Stimulated activated CD4-positive, alpha-beta T cell treated with anti-CD3 and anti-CD28 coated beads, TNF-alpha, amount 100 ng/mL, for 48 hours (primary cell): ENCODE measurements at regions not wholly inside any gene's neighbourhood (a gene's known extent, or its start where the extent isn't known, plus 50 kb on each side); places are given as distances from the start of the nearest gene placed in this dataset.

Experiments used
- DNase-seq, 3 donors: peaks; one replicate each; pipeline ENCODE4 v3.0.0-alpha.2; 2020; ENCODE audit warnings: low read depth in 3 of 3

DNA sequence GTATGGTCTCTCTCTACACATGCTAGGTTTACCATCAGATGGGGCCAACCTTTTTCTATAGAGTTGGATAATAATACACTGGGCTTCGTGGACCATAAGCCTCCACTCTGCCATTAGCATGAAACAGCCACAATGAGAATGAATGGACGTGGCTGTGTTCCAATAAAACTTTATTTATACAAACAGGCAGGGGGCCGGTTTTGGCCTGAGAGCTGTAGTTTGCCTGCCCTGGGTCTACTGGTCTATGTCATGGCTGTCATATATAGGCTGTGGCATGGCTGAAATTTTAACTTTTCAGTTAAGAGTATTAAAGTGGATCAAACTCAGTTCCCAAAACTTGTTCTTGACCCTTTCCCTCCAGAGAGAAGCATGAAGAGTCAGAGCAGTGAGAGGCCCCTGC is 120.3 kb upstream of the MYL2 start:
- DNase-seq: no peak

DNA sequence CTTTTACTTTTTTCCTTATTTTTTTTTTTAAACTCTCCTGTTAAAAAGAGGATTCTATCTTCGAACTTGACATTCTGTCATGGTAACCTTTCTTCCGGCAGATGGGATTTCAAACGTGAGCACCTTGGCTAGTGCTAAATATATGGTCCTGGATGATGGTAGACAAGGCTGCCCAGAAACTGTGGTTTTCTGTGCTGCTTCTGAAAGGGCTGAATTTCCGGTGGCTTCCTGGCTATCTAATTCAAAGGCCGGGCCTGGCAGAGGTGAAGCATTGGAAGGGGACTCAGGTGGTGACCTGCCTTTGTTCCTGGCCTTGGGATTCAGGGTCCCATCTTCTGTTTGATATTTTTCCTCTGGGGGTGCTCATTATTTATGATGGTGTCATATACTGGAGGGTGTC is 118.6 kb upstream of the MYL2 start:
- no peak for DNase-seq

DNA sequence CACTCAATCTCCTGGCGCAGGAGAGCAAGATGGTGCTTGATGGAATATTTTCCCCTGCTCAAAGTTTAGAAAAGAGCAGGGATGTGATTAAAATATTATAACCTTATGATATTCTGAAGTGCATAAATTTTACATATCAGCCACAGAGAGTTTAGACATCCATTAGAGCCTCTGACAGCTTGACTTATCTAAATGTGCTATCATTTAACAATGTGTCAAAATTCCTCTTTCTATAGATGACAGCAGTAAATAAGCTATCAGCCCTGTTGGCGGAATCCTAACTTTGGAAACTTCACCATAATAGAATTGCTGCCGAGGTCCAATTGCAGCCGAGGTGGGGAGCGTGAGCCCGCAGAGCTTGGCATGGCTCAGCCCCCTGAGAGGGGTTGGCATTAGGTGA is 117.7 kb upstream of the MYL2 start:
- DNase-seq: no peak

DNA sequence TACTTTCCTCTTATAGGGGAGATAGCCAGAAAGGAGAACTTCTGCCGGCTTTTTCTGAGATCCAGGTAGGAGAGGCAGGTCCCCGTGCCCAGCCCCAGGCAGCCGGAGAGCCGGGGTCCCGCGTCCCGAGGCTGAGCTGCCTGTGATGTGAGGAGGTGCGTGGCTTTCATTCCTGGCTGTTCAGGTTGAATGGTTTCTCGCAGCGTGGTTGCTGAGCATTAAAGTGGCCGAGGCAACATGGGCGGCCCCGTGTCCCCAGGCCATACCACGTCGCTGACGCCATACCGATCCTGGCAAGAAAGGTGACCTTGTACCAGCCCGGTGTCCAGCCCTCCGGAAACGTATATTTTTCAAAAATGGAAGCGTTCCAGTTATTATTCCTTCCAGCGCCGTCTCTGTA is 116.7 kb upstream of the MYL2 start:
- no peak for DNase-seq

DNA sequence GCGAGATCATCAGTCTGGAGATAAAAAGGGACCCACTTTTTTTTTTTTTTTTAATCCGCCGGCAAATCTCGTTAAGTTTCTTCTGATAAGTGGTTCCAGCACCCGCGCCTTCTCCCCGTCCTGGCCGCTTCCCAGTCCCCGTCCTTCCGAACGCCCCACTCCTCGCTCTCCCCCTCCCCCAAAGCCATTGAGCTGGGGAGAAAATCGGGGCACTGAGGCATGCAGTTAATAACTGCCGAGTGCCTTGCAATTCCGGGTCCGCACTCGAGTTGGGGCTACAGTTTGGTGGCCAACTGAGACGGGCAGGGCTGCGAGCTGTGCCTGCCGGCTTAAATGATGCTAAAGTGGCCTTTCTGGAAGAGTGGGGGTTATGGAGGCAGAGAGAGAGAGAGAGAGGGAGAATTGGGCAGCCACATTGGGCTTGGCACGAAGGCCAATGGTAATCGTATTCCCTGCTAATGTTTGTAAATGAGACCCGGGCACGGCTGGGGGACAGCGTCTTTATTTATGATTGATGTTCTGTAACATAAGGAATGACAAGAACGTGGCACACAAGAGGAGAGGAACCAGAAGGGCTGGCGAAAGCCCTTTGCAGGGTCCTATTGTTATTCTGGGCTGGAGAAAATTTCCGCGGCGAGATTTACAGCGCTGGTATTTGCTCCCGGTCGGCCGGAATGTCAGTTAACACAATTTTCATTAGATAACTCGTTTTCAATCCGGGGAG is 115.4 kb upstream of the MYL2 start:
- no peak for DNase-seq

DNA sequence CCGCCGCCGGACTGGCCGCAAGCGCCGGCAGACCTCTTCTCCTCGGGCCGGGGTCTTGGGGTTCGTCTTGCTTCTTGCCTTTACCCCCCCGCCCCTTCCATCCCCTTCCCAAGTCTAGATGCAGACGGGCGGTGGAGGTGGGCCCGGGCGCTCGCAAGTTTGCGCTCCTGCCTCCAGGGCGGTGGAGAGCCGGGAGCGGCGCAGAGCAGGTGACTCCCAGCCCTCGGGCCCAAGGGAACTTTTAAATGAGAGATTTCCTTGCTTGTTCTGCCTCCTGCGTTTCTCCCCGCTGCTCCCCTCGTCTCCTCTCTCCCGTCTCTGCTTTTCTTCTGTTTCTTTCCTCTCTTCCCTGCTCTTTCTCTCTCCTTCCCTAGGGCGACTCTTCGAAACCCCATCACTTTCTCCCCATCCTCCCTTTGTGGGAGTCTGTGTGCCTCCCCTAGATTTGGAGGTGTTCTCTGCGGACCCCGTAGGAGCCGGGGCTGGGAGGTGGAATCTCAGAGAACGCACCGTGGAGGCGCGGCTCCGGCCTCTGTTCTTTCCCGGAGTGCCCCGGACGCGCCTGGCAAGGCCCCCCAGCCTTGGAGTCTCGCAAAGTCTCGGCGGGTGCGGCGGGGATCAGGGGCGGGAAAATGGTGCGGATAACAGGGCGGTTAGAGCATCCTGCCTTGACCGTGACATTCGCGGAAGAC is 114.7 kb upstream of the MYL2 start:
- DNase-seq: no peak

DNA sequence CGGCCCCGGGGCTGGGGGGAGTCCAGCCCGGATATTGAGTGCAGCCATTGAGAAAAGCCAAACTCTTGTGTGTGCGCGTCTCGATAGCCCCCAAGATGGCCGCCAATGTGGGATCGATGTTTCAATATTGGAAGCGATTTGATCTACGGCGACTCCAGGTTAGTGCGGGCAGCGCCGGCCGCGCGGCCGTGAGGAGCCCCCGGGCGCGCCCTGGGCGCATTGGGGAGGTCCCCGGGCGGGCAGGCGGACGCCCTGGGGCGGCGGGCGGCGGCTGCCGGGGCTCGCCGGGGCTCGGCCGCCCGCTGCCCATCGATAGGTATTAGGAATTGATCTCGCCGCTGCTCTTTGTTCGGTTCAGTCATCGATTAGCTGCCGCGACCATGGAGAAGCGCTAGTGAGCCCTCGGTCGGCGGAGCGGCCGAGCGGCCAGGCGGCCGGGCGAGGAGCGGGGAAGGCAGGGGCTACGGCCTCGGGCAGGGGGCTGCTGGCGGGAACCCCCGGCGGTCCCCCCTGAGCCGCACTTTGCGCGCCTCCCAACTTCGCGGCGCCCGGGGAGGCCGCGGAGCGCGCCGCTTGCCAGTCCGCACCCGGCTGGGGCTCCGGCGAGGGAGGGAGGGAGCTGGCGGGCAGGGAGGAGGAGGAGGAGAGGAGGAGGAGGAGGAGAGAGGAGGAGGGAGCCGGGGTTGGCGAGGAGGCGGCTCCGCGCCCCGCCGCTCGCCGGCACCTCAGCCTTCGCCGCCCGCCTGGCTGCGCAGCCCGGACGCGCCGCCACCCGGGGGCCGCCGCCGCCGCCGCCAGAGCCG is 113.9 kb upstream of the MYL2 start, which contains the start of gene CUX2:
Gene CUX2 (plus strand): TSS at position 83 of the 803 bp plus-strand sequence.
- DNase-seq: no peak

DNA sequence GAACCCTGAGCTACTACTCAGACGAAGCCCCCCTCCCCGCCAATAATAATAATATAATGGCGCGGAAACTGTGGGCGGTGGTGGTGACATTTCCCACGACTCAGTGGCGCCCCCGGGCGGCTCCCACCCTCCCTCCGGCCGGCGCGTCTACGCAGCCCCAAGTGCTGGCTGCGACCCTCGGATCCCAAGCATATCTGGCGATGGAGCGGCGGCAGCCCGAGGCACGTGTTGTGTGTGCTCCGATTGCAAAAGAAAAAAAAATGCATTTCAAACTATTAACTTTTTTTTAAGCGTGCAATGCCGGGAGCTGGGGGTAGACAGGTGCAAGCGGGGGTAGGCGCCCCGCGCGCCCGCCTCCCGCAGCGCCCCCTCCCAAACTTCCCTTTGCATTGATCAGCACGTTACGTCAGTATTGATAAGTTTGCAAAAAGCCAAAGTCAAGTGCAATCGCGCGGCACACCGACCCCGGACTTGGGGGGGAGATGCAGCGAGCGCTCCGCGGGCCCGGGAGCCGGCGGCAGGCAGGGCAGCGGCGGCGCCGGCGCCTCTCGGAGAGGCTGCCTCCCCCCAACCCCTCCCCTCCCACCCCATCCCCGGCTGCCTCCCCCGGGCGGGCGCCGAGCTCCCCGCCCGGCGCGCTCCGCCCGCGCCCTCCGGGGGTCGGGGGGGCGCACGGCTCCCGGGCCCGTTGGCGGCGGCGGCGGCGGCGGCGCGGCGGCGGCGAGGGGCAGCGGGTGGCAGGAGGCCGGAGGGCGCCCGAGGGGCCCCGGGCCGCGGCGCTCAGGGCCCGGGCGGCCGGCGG is 113.1 kb upstream of the MYL2 start:
- no peak for DNase-seq

DNA sequence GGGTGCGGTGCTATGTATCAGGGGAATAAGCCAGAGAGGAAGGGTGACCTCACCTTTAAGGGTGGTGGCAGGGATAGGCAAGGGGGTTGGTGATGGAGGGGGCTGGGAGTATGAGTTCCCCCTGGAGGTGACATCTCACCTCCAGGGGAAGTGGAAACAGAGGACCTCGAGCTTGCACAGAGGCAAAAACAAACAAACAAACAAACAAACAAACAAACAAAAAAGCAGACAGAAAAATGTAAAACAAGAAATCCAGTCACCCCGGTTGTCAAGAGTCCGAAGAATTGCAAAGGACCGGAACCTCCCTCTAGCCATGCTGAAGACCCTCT is 112.2 kb upstream of the MYL2 start:
- no peak for DNase-seq

DNA sequence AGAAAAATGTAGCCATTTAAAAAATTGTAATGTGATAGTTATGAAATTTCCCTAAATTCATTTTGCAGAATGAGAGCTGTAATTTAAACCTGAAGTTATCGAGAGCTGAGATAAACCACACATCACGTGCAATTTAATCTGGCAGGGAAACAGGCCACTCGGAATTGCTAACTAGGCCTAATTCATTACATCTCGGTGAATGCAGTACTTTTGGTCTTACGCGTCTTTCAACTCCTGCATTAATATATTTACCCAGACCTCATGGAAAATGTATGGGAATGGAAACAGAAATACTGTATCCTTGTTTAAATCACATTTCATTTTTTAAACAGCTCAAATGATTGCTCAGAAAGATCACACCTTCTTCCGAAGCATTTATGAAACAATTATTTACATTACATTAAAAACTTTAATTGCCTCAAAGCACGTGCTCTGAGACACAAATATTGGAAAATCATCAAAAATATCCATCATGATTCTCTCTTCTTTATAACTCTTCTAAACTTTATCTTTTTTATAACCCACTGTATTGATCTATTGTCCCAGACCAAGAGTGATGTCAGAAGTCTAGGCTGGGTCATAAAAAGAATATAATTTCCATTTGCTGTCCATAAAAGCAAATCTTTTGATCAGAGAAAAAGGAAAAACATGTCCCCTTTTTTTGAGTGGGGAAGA is 111.7 kb upstream of the MYL2 start:
- DNase-seq: no peak

DNA sequence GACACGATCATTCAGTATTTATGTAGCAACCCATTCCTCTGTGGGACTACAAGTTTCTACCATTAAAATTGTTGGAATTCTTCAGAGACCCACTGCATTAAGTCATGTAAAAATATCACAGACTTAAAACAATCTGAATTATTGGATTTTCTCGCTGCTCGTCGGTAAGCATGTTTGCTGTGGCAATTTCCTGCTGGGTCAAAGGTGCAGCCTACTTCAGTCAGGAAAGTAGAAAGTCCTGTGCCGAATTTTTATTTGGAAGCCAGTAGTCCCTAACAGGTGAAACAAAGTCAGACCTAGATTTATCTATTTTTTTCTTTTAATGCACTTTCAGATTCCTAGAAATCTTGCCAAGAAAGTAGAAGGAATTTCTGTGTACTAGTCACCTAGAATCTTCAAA is 110.4 kb upstream of the MYL2 start:
- no peak for DNase-seq

DNA sequence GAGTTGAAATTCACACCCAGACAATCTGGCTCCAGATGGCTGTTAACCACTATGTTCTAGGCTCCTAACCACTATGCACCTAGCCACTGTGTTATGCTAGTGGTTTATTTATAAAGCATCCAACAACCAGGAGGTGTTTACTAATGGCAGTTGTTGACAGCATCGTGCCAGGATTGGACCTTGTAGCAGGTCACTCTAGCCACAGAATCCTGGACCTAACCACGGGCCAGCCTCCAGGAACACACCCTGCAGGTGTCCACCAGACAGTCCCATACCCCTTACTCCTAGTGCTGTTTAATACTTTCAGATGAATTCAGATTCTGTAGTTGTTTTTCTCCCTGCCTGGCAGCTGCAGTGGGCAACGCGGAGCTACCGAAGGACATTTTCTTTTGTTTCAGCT is 109.4 kb upstream of the MYL2 start:
- DNase-seq: no peak

DNA sequence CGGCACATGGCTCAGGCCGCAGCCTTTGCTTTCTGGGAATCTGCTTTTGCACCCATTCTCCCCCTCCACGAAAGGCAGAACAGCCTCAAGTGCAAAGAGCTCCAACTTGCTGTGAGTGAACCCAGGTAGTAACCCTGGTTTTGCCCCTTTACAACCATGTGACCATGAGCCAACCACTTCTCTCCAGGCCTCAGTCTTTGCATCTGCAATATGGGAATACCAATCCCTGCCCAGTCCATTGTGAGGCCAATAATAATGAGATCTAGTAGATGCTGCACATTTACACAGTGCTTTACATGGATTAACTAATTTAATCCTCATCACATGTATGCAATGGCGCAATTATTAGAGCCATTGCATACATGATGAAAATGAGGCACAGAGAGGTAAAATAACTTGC is 108.9 kb upstream of the MYL2 start:
- no peak for DNase-seq

DNA sequence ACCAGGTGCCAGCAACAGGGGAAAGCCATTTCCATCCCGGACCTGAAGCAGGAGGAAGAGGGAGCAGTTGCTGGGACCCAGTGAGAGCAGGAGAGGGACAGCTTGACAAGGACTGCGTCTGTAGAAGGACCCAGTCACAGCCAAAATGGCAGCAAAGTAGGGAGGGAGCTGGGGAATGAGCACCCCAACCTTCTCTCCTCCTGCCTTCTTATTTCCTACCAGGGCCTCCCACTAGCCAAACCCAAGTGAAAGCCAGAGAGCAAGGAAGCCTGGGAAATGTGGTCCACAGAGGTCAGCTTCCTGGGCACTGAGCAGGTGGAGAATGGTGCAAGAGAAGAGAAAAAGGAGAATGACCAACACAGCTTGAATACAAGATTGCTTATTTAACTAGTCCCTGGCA is 108.5 kb upstream of the MYL2 start:
- DNase-seq: no peak

DNA sequence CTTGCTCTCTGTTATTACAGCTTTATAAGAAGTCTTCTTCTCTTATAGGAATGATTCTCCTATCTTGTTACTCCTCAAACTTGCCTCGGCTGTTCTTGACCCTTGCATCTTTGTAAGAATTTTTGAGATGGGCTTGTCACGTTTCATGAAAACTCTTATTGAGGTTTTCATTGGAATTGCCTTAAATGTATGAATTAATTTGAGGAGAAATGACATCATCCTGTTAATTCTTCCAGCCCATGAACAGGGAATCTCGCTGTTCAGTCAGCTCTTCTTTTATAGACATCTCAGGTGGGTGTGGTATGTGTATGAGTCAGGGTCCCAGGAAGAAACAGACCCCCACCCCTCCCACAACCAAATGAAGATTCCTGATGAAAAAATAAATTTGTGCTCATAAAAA is 107.1 kb upstream of the MYL2 start:
- DNase-seq: no peak

DNA sequence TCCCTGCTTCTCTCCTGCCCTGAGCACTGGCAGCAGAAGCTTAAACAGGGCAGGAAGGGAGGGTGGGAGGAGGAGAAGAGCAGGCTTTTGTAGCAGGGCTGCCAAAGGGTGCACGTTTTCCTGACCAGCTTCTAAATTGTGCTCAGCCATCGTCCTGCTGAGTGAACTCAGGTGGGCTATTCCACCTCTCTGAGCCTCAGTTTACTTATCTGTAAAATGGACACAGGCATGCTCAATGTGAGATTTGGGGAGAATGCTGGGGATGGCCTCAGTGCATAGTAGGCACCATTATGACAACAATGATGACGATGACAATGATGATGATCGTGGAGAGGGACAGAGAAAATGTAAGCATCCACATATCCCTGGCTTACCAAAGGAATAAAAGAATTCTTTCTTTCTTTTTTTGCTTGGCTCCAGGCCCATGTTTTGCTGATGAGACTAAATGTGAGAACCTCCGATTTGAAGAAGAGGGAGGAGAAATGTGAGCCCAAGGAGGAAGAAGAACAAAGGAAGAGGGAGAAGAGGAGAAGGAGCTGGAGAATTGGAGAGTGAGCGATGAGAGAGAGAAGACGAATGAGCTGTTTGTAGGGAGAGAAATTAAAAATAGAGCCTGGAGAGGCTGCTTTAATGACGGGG is 105.5 kb upstream of the MYL2 start:
- DNase-seq: no peak

DNA sequence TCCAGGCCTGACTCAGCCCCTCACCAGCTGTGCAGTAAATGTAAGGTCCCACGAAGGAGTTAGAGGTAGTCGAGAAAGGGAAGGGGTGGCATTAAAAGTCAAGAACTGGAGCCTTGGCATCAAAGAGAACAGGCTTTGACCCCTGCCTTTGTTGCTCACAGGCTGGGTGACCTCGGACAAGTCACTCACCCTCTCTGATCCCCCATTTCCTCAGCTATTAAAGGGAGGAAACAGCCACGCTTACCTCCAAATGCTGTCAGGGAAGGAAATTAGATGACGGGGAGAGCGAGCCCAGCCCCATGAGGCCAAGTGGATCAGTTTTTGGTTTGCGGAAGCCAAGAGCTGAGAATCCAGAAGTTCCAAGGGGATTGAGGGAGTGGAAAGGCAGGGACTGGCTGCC is 104.9 kb upstream of the MYL2 start:
- DNase-seq: no peak

DNA sequence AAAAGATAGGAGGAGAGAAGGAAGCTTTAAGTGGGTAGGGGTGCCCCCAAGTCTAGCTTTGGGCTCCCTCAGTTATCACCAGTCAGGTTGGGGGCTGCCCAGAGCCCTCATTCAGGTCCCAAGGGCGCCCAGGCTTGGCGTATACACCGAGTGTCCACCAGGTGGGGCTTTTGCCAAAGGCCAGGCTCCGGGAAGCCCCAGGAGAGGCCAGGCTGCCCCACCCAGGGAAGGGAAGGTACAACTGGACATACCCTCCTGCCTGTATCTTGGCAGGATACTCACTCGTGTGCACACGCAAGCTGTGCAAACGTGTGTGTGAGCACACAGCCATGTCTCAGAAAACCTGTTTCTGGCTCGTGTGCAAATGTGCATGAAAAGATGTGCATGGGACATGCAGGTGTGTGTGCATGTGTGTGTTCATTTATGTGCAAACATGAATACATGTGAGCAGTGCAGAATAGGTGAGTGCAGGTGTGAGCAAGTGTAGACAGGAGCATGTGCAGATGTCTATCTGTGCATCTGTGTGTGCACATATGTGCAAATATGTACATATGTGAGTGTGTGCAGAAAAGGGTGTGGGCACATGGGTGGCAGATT is 103.9 kb upstream of the MYL2 start:
- DNase-seq: peak; percentile 13 to 37 (median 18)

DNA sequence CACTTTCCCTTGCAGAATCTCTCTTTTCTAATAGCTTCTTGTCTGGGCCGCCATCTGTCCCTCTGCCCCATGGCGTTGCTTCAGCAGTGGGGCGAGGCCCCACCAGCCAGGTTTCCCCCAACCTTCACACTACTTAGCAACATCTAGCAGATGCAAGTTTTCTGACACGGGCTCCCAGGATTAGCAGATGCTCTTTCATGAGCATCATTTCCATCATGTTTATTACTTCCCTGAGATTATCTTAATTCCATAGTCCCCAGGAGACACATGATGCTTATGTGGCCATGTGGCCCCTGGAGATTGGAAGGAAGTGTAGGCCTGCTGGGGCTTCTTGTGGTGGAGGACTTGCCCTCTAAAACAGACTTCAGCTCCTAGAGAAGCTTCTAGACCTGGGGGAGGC is 102.0 kb upstream of the MYL2 start:
- DNase-seq: no peak

DNA sequence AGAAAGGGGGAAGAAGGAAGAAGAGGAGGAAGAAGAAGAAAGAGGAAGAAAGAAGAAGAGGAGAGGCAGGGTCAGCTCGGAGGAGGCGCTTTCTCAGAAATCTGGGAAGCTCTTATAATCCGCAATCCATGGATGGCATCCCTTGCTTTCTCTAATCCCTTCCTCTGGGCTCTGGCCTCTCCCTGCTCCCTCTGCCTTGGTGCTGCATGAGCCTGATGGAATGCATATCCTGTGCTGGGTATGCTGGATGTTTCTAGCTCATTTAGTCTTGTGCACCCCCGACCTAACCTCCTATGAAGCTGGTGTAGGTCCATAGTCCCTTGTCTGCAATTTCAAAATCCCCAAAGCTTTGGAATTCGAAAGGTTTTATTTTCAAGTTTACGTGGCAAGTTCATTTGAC is 94.2 kb upstream of the MYL2 start:
- no peak for DNase-seq

DNA sequence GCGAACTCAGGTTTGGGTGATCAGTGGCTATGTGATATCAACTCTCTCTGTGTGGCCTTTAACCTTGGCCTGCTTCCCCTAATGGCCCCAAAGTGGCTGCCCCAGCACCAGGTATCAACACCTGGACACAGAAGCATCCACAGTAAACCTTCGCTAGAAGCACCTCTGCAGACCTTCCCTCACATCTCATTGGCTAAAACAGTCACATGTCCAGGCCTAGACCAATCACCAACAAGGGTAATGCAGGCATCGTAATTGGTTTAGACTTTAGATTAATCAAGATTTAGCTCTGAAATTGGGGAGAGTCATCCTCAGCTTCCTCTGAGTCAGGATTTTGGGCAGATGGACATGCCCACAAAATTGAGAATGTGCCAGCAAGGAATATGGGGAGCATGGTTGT is 92.5 kb upstream of the MYL2 start:
- DNase-seq: no peak
